HG03039 (cell line): ENCODE measurements at regions not wholly inside any gene's neighbourhood (a gene's known extent, or its start where the extent isn't known, plus 50 kb on each side); places are given as distances from the start of the nearest gene placed in this dataset.
"Not testable (repeated sequence)": the region's sequence is repeated elsewhere in the genome, so short reads cannot be mapped to it uniquely, and the experiment has no call there.

Experiments
- ATAC-seq: cut with Tn5 transposase; IDR thresholded peaks from one replicate; pipeline ENCODE4 v1.9.1; 2021; ENCODE audit warnings: mild to moderate bottlenecking, moderate library complexity; ENCODE audit not compliant: unreplicated experiment

GRCh38 chr1:221285458-221286210 is 406.4 kb downstream of the HLX start:
- not testable (repeated sequence) for ATAC-seq

- ATAC-seq = no peak
Measured at GRCh38 chr1:221286399-221286798, 407.2 kb downstream of the HLX start.

GRCh38 chr1:221289103-221289502 is 409.9 kb downstream of the HLX start:
- ATAC-seq = no peak

GRCh38 chr1:221290669-221291068 is 411.4 kb downstream of the HLX start:
- no peak for ATAC-seq

GRCh38 chr1:221291113-221291512 is 411.9 kb downstream of the HLX start:
- no peak for ATAC-seq

GRCh38 chr1:221292652-221293051 is 413.4 kb downstream of the HLX start:
- ATAC-seq = no peak

GRCh38 chr1:221294242-221294641 is 415.0 kb downstream of the HLX start:
- ATAC-seq = no peak

- no peak for ATAC-seq
Measured at GRCh38 chr1:221302357-221302756, 423.1 kb downstream of the HLX start.

- ATAC-seq = no peak
Measured at GRCh38 chr1:221302810-221303209, 423.6 kb downstream of the HLX start.

GRCh38 chr1:221303623-221304022 is 424.4 kb downstream of the HLX start:
- no peak for ATAC-seq

GRCh38 chr1:221306239-221306638 is 427.0 kb downstream of the HLX start:
- no peak for ATAC-seq

- ATAC-seq = no peak
Measured at GRCh38 chr1:221308534-221309511, 429.6 kb downstream of the HLX start.

- no peak for ATAC-seq
Measured at GRCh38 chr1:221309723-221310122, 430.5 kb downstream of the HLX start.

GRCh38 chr1:221310180-221310579 is 430.9 kb downstream of the HLX start:
- ATAC-seq = no peak

GRCh38 chr1:221315330-221315729 is 426.6 kb downstream of the DUSP10 start:
- ATAC-seq = no peak

GRCh38 chr1:221316491-221317056 is 425.3 kb downstream of the DUSP10 start:
- no peak for ATAC-seq

GRCh38 chr1:221317537-221317936 is 424.4 kb downstream of the DUSP10 start:
- no peak for ATAC-seq

GRCh38 chr1:221327954-221328353 is 413.9 kb downstream of the DUSP10 start:
- no peak for ATAC-seq

GRCh38 chr1:221328371-221328770 is 413.5 kb downstream of the DUSP10 start:
- no peak for ATAC-seq

GRCh38 chr1:221331273-221332183 is 410.4 kb downstream of the DUSP10 start:
- no peak for ATAC-seq
